KMS-11 (cell line): ENCODE measurements at regions not wholly inside any gene's neighbourhood (a gene's known extent, or its start where the extent isn't known, plus 50 kb on each side); places are given as distances from the start of the nearest gene placed in this dataset.

Experiments used
- H2AFZ ChIP-seq: fragments of 200-600 bp; sonication (generic); 2 replicates; pipeline ENCODE4 v1.6.1; 2016; ENCODE audit warnings: antibody characterized with exemption, mixed run types, low read depth
- H3K27ac ChIP-seq: fragments of 200-600 bp; sonication (generic); 2 replicates; pipeline ENCODE4 v1.6.1; 2016; ENCODE audit warnings: mild to moderate bottlenecking, mixed run types
- H3K27me3 ChIP-seq: fragments of 200-600 bp; sonication (generic); 2 replicates; pipeline ENCODE4 v1.6.1; 2017; ENCODE audit warnings: mild to moderate bottlenecking, low read depth, mixed run types, moderate library complexity; ENCODE audit not compliant: insufficient read depth
- H3K36me3 ChIP-seq: fragments of 200-600 bp; sonication (generic); 2 replicates; pipeline ENCODE4 v1.6.1; 2017; ENCODE audit warnings: mild to moderate bottlenecking, mixed run types; ENCODE audit not compliant: insufficient read depth
- H3K4me1 ChIP-seq: fragments of 200-600 bp; sonication (generic); 2 replicates; pipeline ENCODE4 v1.6.1; 2016; ENCODE audit warnings: mild to moderate bottlenecking, low read depth, mixed run types; ENCODE audit not compliant: poor library complexity, severe bottlenecking
- H3K4me2 ChIP-seq: fragments of 200-600 bp; sonication (generic); 2 replicates; pipeline ENCODE4 v1.7.0; 2016; ENCODE audit warnings: mild to moderate bottlenecking, mixed run types
- H3K4me3 ChIP-seq: fragments of 200-600 bp; sonication (generic); IDR thresholded peaks from 2 replicates; pipeline ENCODE4 v1.6.1; 2017; ENCODE audit warnings: low read depth, low read length, mixed read lengths; ENCODE audit not compliant: insufficient read depth
- H3K79me2 ChIP-seq: fragments of 200-600 bp; sonication (generic); 2 replicates; pipeline ENCODE4 v1.6.1; 2016; ENCODE audit warnings: low read depth, mixed run types; ENCODE audit not compliant: insufficient read depth
- H3K9ac ChIP-seq: fragments of 200-600 bp; sonication (generic); 2 replicates; pipeline ENCODE4 v1.6.1; 2016; ENCODE audit warnings: mild to moderate bottlenecking, mixed run types
- H4K20me1 ChIP-seq: fragments of 200-600 bp; sonication (generic); 2 replicates; pipeline ENCODE4 v1.6.1; 2016; ENCODE audit warnings: mild to moderate bottlenecking, mixed run types; ENCODE audit not compliant: insufficient read depth
- TF ChIP-seq, protein P1 (sequence below): fragments of 200-600 bp; sonication (generic); conservative IDR thresholded peaks from 2 replicates; pipeline ENCODE4 v1.6.1; 2017; ENCODE audit warnings: low read depth, mild to moderate bottlenecking, antibody characterized with exemption, low read length, moderate library complexity, mixed read lengths

GRCh38 chr17:36715951-36716350 is 114.6 kb downstream of the MRM1 start:
- no peak overlapping the region for H2AFZ ChIP-seq
- no peaks in the 10 kb centered on the region for H3K27me3 ChIP-seq
- no peak overlapping the region for H3K4me2 ChIP-seq
- H3K27ac ChIP-seq = no peak overlapping the region
- H3K36me3 ChIP-seq = no peaks in the 10 kb centered on the region
- no peak overlapping the region for H3K9ac ChIP-seq
- H3K4me3 ChIP-seq = no peak overlapping the region
- H4K20me1 ChIP-seq = no peaks in the 10 kb centered on the region
- H3K79me2 ChIP-seq = no peaks in the 10 kb centered on the region
- no peaks in the 10 kb centered on the region for H3K4me1 ChIP-seq
- TF ChIP-seq, protein P1, sequence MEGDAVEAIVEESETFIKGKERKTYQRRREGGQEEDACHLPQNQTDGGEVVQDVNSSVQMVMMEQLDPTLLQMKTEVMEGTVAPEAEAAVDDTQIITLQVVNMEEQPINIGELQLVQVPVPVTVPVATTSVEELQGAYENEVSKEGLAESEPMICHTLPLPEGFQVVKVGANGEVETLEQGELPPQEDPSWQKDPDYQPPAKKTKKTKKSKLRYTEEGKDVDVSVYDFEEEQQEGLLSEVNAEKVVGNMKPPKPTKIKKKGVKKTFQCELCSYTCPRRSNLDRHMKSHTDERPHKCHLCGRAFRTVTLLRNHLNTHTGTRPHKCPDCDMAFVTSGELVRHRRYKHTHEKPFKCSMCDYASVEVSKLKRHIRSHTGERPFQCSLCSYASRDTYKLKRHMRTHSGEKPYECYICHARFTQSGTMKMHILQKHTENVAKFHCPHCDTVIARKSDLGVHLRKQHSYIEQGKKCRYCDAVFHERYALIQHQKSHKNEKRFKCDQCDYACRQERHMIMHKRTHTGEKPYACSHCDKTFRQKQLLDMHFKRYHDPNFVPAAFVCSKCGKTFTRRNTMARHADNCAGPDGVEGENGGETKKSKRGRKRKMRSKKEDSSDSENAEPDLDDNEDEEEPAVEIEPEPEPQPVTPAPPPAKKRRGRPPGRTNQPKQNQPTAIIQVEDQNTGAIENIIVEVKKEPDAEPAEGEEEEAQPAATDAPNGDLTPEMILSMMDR = no peak

DNA sequence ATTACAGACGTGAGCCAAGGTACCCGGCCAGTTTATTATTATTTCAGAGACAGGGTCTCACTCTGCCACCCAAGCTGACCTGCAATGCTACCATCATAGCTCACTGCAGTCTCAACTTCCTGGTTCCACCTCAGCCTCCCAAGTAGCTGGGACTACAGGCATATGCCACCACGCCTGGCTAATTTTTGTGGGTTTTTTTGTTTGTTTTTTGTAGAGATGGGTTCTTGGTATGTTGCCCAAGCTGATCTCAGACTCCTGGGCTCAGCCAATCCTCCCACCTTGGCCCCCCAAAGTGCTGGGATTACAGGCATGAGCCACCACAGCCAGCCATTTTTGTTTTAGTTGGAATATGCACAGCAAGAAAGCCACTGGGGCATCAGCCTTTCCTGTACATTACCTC is 115.7 kb downstream of the MRM1 start:
- H3K36me3 ChIP-seq = no peaks in the 10 kb centered on the region
- H4K20me1 ChIP-seq = no peaks in the 10 kb centered on the region
- H2AFZ ChIP-seq = no peak overlapping the region
- H3K9ac ChIP-seq = no peak overlapping the region
- no peak overlapping the region for H3K4me2 ChIP-seq
- H3K4me3 ChIP-seq = no peak overlapping the region
- TF ChIP-seq, protein P1 = no peak
- no peaks in the 10 kb centered on the region for H3K27me3 ChIP-seq
- H3K27ac ChIP-seq = no peak overlapping the region
- no peaks in the 10 kb centered on the region for H3K4me1 ChIP-seq
- H3K79me2 ChIP-seq = no peaks in the 10 kb centered on the region

DNA sequence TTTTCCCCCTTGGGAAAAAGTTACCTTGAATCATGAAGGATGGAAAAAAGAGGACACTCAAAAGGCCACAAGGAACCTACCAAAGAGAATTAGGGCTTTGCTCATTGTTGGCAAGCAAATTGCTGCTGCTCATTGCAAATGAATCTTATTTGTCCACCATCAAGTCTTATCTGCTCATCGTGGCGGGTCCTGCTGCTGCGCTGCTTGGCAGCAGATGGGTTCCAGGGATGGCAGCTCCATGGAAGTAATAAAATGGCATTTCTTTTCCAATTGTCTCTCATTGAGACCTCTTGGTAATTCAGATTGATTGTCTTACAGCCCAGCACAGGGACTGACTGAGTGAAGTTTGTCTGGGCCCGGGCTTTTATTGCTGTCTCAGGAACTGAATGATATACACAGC is 118.7 kb downstream of the MRM1 start:
- no peak overlapping the region for H2AFZ ChIP-seq
- no peak overlapping the region for H3K9ac ChIP-seq
- no peaks in the 10 kb centered on the region for H3K79me2 ChIP-seq
- H4K20me1 ChIP-seq = no peaks in the 10 kb centered on the region
- TF ChIP-seq, protein P1 = no peak
- H3K27me3 ChIP-seq = no peaks in the 10 kb centered on the region
- no peaks in the 10 kb centered on the region for H3K36me3 ChIP-seq
- H3K27ac ChIP-seq = no peak overlapping the region
- no peaks in the 10 kb centered on the region for H3K4me1 ChIP-seq
- H3K4me3 ChIP-seq = no peak overlapping the region
- no peak overlapping the region for H3K4me2 ChIP-seq

- Histone ChIP-seq H3K79me2 (no peaks in the 10 kb centered on the region), H4K20me1 (no peaks in the 10 kb centered on the region), H3K9ac (no peak overlapping the region), H3K4me1 (no peaks in the 10 kb centered on the region), H3K36me3 (no peaks in the 10 kb centered on the region), H3K27me3 (no peaks in the 10 kb centered on the region), H3K4me3 (no peak overlapping the region), H2AFZ (no peak overlapping the region), H3K4me2 (no peak overlapping the region), H3K27ac (no peak overlapping the region)
- TF ChIP-seq, protein P1 = no peak
Observed at GRCh38 chr17:36721560-36722120, 120.3 kb downstream of the MRM1 start.
